Testis (tissue), 2 donors: ENCODE measurements at regions not wholly inside any gene's neighbourhood (a gene's known extent, or its start where the extent isn't known, plus 50 kb on each side); places are given as distances from the start of the nearest gene placed in this dataset.

Experiments
- DNase-seq: peaks from one replicate; pipeline ENCODE4 v3.0.0-alpha.2; 2019
- H3K27ac ChIP-seq, 2 donors: fragments of 200-600 bp; sonication (generic); one replicate each; pipeline ENCODE4 v1.5.1; 2019
- H3K27me3 ChIP-seq: fragments of 200-600 bp; sonication (generic); one replicate; pipeline ENCODE4 v1.5.1; 2019
- H3K36me3 ChIP-seq: fragments of 200-600 bp; sonication (generic); one replicate; pipeline ENCODE4 v1.5.1; 2017; ENCODE audit warnings: low read depth; ENCODE audit errors: missing control alignments
- H3K4me1 ChIP-seq: fragments of 200-600 bp; sonication (generic); one replicate; pipeline ENCODE4 v1.5.1; 2019
- H3K4me3 ChIP-seq, 2 donors: fragments of 200-600 bp; sonication (generic); one replicate each; pipeline ENCODE4 v1.5.1; 2017 to 2019
- H3K9me3 ChIP-seq: fragments of 200-600 bp; sonication (generic); one replicate; pipeline ENCODE4 v1.5.1; 2017
- POLR2A ChIP-seq: fragments of 450-650 bp; IDR thresholded peaks from one replicate; pipeline ENCODE4 v1.6.1; 2017; ENCODE audit warnings: antibody characterized with exemption, mild to moderate bottlenecking, moderate library complexity
- WGBS, 2 donors: methylation state at CpG; one replicate each; pipeline ENCODE4 v1.1.5; 2018; 5-methylcytosine and 5-hydroxymethylcytosine counted together
- intact Hi-C: fragments of 100-400 bp; cut with DNase I; formaldehyde crosslinking; loops from one replicate; pipeline ENCODE4 v1.15.1; 2023; ENCODE audit warnings: low total_unique reads
- TF ChIP-seq, protein P1 (sequence below), 3 experiments: fragments of 450-650 bp in 2 of 3; fragments of 200-600 bp in 1 of 3; sonication (generic) in 1 of 3; IDR thresholded peaks; one replicate each; pipeline ENCODE4 v1.5.1; 2016 to 2019; ENCODE audit warnings: antibody characterized with exemption in 3 of 3, mild to moderate bottlenecking in 2 of 3, moderate library complexity in 1 of 3

DNA sequence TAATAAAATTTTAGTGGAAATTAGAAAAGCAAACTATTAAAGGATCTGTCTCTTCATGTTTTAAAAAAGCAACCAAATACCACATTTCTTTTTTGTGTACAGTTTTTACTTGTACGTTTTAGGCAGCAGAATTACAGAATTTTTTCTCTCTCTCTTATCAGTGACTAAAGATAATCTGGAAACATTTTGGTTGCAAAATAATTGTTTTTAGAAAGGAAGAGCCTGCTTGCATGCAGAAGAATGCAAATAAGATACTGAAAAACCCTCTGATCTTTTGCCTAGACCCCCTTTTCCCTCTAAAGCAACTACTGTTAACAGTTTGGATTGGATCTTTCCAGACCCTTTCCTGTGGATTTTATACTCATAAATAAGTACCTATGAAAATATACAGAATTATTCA is 75.9 kb upstream of the SGCD start:
- no peak for TF ChIP-seq POLR2A
- TF ChIP-seq, protein P1, sequence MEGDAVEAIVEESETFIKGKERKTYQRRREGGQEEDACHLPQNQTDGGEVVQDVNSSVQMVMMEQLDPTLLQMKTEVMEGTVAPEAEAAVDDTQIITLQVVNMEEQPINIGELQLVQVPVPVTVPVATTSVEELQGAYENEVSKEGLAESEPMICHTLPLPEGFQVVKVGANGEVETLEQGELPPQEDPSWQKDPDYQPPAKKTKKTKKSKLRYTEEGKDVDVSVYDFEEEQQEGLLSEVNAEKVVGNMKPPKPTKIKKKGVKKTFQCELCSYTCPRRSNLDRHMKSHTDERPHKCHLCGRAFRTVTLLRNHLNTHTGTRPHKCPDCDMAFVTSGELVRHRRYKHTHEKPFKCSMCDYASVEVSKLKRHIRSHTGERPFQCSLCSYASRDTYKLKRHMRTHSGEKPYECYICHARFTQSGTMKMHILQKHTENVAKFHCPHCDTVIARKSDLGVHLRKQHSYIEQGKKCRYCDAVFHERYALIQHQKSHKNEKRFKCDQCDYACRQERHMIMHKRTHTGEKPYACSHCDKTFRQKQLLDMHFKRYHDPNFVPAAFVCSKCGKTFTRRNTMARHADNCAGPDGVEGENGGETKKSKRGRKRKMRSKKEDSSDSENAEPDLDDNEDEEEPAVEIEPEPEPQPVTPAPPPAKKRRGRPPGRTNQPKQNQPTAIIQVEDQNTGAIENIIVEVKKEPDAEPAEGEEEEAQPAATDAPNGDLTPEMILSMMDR (IDR thresholded peaks at IDR 0.05) = no peak
- Histone ChIP-seq H3K9me3 (no peaks in the 10 kb centered on the region), H3K4me1 (peaks cover 14% of the 10 kb centered on the region), H3K4me3 (no peak overlapping the region), H3K36me3 (no peaks in the 10 kb centered on the region), H3K27ac (no peak overlapping the region), H3K27me3 (no peaks in the 10 kb centered on the region)
- intact Hi-C loops = no loop called here
- WGBS, 2 donors = 26 to 50% methylated on average over 1 of the region's 1 CpG
- DNase-seq = no peak

GRCh38 chr5:156253130-156253529 is 73.8 kb upstream of the SGCD start:
- Histone ChIP-seq H3K27me3 (no peaks in the 10 kb centered on the region), H3K4me3 (no peak overlapping the region), H3K36me3 (no peaks in the 10 kb centered on the region), H3K4me1 (peaks cover 14% of the 10 kb centered on the region), H3K9me3 (no peaks in the 10 kb centered on the region), H3K27ac (no peak overlapping the region)
- TF ChIP-seq, protein P1 (IDR thresholded peaks at IDR 0.05) = no peak
- TF ChIP-seq POLR2A = no peak
- no peak for DNase-seq
- intact Hi-C loops = no loop called here
- 87 to 95% methylated on average over 3 of the region's 3 CpGs for WGBS, 2 donors

- TF ChIP-seq, protein P1 (IDR thresholded peaks at IDR 0.05) = no peak
- TF ChIP-seq POLR2A = no peak
- Histone ChIP-seq H3K27ac (no peak overlapping the region), H3K27me3 (no peaks in the 10 kb centered on the region), H3K4me1 (peaks cover 14% of the 10 kb centered on the region), H3K36me3 (no peaks in the 10 kb centered on the region), H3K4me3 (no peak overlapping the region), H3K9me3 (no peaks in the 10 kb centered on the region)
- intact Hi-C loops = no loop called here
- no peak for DNase-seq
- WGBS, 2 donors = 36 to 40% methylated on average over 2 of the region's 2 CpGs
These were observed 72.8 kb upstream of the SGCD start for GRCh38 chr5:156254196-156254595.

- WGBS, 2 donors = 86 to 99% methylated on average over 3 of the region's 3 CpGs
- H3K36me3 ChIP-seq = no peaks in the 10 kb centered on the region
- H3K27ac ChIP-seq = no peak overlapping the region
- no peaks in the 10 kb centered on the region for H3K4me1 ChIP-seq
- TF ChIP-seq, protein P1 (IDR thresholded peaks at IDR 0.05) = no peak
- TF ChIP-seq POLR2A = no peak
- DNase-seq = no peak
- no peaks in the 10 kb centered on the region for H3K9me3 ChIP-seq
- no peaks in the 10 kb centered on the region for H3K27me3 ChIP-seq
- intact Hi-C loops = no loop called here
- no peak overlapping the region for H3K4me3 ChIP-seq
These were observed 70.3 kb upstream of the SGCD start for GRCh38 chr5:156256642-156257041.

DNA sequence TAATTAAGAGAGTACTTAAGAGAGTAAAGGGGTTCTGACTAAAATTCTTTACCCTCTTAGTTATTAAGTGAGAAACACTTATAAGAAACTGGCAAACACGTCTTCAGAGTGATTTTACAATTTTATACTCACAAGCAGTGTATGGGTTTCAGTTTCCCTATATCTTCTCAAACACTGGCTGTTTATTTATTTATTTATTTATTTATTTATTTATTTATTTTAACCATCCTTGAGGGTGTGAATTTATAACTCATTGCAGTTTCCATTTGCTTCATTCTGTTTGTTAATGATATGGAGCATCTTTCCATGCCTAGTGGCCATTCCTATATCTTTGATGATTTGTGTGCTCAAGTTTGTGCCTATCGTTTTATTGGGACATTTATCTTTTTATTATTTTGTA is 68.0 kb upstream of the SGCD start:
- DNase-seq = no peak
- Histone ChIP-seq H3K9me3 (no peaks in the 10 kb centered on the region), H3K27me3 (no peaks in the 10 kb centered on the region), H3K4me1 (no peaks in the 10 kb centered on the region), H3K4me3 (no peak overlapping the region), H3K27ac (no peak overlapping the region), H3K36me3 (no peaks in the 10 kb centered on the region)
- intact Hi-C loops = no loop called here
- WGBS, 2 donors = 88 to 90% methylated on average over 2 of the region's 2 CpGs
- TF ChIP-seq POLR2A = no peak
- TF ChIP-seq, protein P1 (IDR thresholded peaks at IDR 0.05) = no peak
